Vagina (tissue), 2 donors: ENCODE measurements at regions not wholly inside any gene's neighbourhood (a gene's known extent, or its start where the extent isn't known, plus 50 kb on each side); places are given as distances from the start of the nearest gene placed in this dataset.
A peak's percentile ranks its signal among the peaks of the same experiment; 100 is the strongest.
"Not testable (repeated sequence)": the region's sequence is repeated elsewhere in the genome, so short reads cannot be mapped to it uniquely, and the experiment has no call there.

ENCODE experiments used
- DNase-seq, 2 donors: peaks; one replicate each; pipeline ENCODE4 v3.0.0-alpha.2; 2017; ENCODE audit errors: extremely low spot score in 2 of 2
- H3K27ac ChIP-seq: fragments of 200-600 bp; sonication (generic); one replicate; pipeline ENCODE4 v1.5.1; 2019
- H3K27me3 ChIP-seq: fragments of 200-600 bp; sonication (generic); one replicate; pipeline ENCODE4 v1.5.1; 2019
- H3K36me3 ChIP-seq, 2 donors: fragments of 200-600 bp; sonication (generic); one replicate each; pipeline ENCODE4 v1.5.1; 2017 to 2019
- H3K4me1 ChIP-seq: fragments of 200-600 bp; sonication (generic); one replicate; pipeline ENCODE4 v1.5.1; 2019
- H3K4me3 ChIP-seq, 2 donors: fragments of 200-600 bp; sonication (generic); 1 replicate in 1 of 2; 2 replicates in 1 of 2; pipeline ENCODE4 v1.5.1; 2016 to 2019
- H3K9me3 ChIP-seq: fragments of 200-600 bp; sonication (generic); one replicate; pipeline ENCODE4 v1.5.1; 2019
- CTCF ChIP-seq, 3 experiments: fragments of 450-650 bp in 2 of 3; fragments of 200-600 bp in 1 of 3; sonication (generic) in 1 of 3; IDR thresholded peaks; one replicate each; pipeline ENCODE4 v1.5.1; 2017 to 2019; ENCODE audit warnings: antibody characterized with exemption in 3 of 3, mild to moderate bottlenecking in 2 of 3, moderate library complexity in 2 of 3
- POLR2A ChIP-seq, 2 donors: fragments of 450-650 bp; IDR thresholded peaks; one replicate each; pipeline ENCODE4 v1.6.1; 2017; ENCODE audit warnings: antibody characterized with exemption in 2 of 2, mild to moderate bottlenecking in 2 of 2, moderate library complexity in 2 of 2
- POLR2AphosphoS5 ChIP-seq, 2 donors: sonication (generic); formaldehyde crosslinking; IDR thresholded peaks; one replicate each; pipeline ENCODE4 v1.9.0; 2017; ENCODE audit warnings: antibody characterized with exemption in 2 of 2, mild to moderate bottlenecking in 2 of 2, low read depth in 1 of 2; ENCODE audit not compliant: insufficient read depth in 1 of 2
- intact Hi-C: fragments of 100-400 bp; cut with DNase I; formaldehyde crosslinking; loops from one replicate; pipeline ENCODE4 v1.15.1; 2023

- intact Hi-C loops, result no loop called here
Measured at GRCh38 chr12:131466932-131467331, 244.0 kb upstream of the SFSWAP start.

GRCh38 chr12:131468206-131468605, 242.7 kb upstream of the SFSWAP start:
- TF ChIP-seq POLR2A (IDR thresholded peaks at IDR 0.05) (no peak), POLR2AphosphoS5 (IDR thresholded peaks at IDR 0.05; ENCODE audit: insufficient read depth in 1 of 2, low read depth in 1 of 2) (no peak), CTCF (IDR thresholded peaks at IDR 0.05) (no peak)
- Histone ChIP-seq H3K27me3 (no peaks in the 10 kb centered on the region), H3K4me3 (no peak overlapping the region), H3K27ac (no peak overlapping the region), H3K36me3 (no peaks in the 10 kb centered on the region), H3K9me3 (no peaks in the 10 kb centered on the region), H3K4me1 (no peaks in the 10 kb centered on the region)
- intact Hi-C loops, result no loop called here
- peak in 1 of 2 donors; percentile 44 for DNase-seq

More at GRCh38 chr12:131466932-131467331, 244.0 kb upstream of the SFSWAP start:
- Histone ChIP-seq H3K4me3 (no peak overlapping the region), H3K27ac (no peak overlapping the region), H3K4me1 (no peaks in the 10 kb centered on the region), H3K27me3 (no peaks in the 10 kb centered on the region), H3K36me3 (no peaks in the 10 kb centered on the region), H3K9me3 (no peaks in the 10 kb centered on the region)
- peak in 1 of 2 donors; percentile 52 for DNase-seq
- TF ChIP-seq POLR2A (IDR thresholded peaks at IDR 0.05), result no peak
- no peak for TF ChIP-seq POLR2AphosphoS5 (IDR thresholded peaks at IDR 0.05; ENCODE audit: insufficient read depth in 1 of 2, low read depth in 1 of 2)
- no peak for TF ChIP-seq CTCF (IDR thresholded peaks at IDR 0.05)

GRCh38 chr12:131469945-131470344, 240.9 kb upstream of the SFSWAP start:
- H3K9me3 ChIP-seq, H3K27me3 ChIP-seq, H3K36me3 ChIP-seq, H3K4me1 ChIP-seq, DNase-seq, H3K4me3 ChIP-seq, intact Hi-C loops, H3K27ac ChIP-seq: not testable (repeated sequence)

DNA sequence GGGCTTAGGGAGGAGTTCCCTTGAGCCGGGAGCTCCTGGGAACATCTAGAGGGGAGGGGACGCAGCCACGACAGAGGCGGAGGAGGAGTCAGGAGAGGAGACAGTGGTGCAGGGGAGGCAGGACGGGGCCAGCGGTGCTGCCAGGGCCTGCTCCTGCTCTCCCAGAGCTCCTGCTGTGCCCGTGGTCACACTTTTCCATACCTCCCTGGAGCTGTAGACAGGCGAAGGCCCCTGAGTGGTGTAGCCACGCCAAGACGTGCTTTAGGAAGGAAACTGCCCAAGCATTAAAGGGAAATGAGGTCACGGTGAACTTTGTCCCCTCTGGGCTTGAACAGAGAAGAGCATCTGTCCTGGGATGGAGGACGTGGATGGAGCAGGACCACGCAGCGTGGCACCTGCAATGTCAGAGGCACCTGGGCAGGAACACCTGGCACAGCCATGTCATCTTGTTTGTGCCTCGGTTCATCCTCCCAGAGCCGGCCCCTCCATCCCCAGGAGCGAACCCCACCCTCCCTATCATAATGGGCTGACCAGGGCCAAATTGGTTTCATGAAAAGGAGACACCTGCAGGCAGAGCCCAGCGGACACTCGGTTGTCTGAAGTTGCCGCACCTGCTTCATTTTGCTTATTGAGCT, 239.5 kb upstream of the SFSWAP start:
- Histone ChIP-seq H3K27ac (no peak overlapping the region), H3K36me3 (no peaks in the 10 kb centered on the region), H3K4me1 (no peaks in the 10 kb centered on the region), H3K4me3 (no peak overlapping the region), H3K27me3 (no peaks in the 10 kb centered on the region), H3K9me3 (no peaks in the 10 kb centered on the region)
- no peak for TF ChIP-seq POLR2AphosphoS5 (IDR thresholded peaks at IDR 0.05; ENCODE audit: insufficient read depth in 1 of 2, low read depth in 1 of 2)
- TF ChIP-seq POLR2A (IDR thresholded peaks at IDR 0.05), result no peak
- TF ChIP-seq CTCF (IDR thresholded peaks at IDR 0.05), result no peak
- DNase-seq, result peak; percentile 64 to 90
- intact Hi-C loops, result no loop called here

GRCh38 chr12:131471946-131472732, 238.8 kb upstream of the SFSWAP start:
- Histone ChIP-seq H3K4me3 (no peak overlapping the region), H3K27ac (no peak overlapping the region), H3K27me3 (no peaks in the 10 kb centered on the region), H3K9me3 (no peaks in the 10 kb centered on the region), H3K36me3 (no peaks in the 10 kb centered on the region), H3K4me1 (no peaks in the 10 kb centered on the region)
- DNase-seq, result peak in 1 of 2 donors; percentile 58
- no peak for TF ChIP-seq POLR2AphosphoS5 (IDR thresholded peaks at IDR 0.05; ENCODE audit: insufficient read depth in 1 of 2, low read depth in 1 of 2)
- no peak for TF ChIP-seq POLR2A (IDR thresholded peaks at IDR 0.05)
- no peak for TF ChIP-seq CTCF (IDR thresholded peaks at IDR 0.05)
- intact Hi-C loops, result no loop called here
